GM21529 (cell line): ENCODE measurements at regions not wholly inside any gene's neighbourhood (a gene's known extent, or its start where the extent isn't known, plus 50 kb on each side); places are given as distances from the start of the nearest gene placed in this dataset.

ENCODE experiments used
- ATAC-seq: cut with Tn5 transposase; IDR thresholded peaks from one replicate; pipeline ENCODE4 v1.9.1; 2021; ENCODE audit not compliant: unreplicated experiment

DNA sequence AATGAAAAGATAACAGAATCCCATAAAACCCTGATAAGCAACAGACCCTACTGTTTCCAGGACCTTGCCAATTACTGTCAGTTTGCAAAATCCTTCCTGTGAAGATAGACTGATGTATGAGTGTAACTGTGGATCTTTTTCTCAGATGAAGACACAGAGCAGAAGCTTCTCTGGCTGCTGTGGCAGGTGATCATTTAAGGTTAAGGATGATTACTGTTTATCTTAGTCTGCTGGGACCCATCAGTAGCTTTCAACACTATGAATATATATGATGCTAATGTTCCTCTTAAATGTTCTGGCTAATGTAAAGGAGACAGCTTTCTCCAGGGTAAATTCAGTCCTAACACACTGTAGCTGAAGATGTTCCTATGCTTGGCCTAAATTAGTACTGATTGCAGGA lies 56.0 kb upstream of the CTTNBP2 start:
- no peak for ATAC-seq

DNA sequence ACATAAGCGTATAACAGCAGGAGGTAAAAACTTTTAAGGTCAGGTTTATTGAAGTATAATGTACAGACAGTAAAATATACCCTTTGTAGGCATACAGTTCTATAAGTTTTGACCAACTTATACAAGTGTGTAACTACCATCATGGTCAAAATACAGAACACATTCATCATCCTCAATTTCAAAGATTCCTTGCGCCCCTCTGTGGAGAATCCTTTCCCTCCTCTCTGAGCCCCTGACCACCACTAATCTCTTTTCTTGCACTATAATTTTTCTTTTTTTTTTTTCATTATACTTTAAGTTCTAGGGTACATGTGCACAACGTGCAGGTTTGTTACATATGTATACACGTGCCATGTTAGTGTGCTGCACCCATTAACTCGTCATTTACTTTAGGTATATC lies 58.1 kb upstream of the CTTNBP2 start:
- no peak for ATAC-seq

- ATAC-seq: no peak
Measured at GRCh38 chr7:117937049-117937752, 64.0 kb upstream of the CTTNBP2 start.

- ATAC-seq: no peak
Measured at GRCh38 chr7:117937753-117938483, 64.7 kb upstream of the CTTNBP2 start.

- ATAC-seq: no peak
Measured at GRCh38 chr7:117941138-117941810, 68.0 kb upstream of the CTTNBP2 start.

- no peak for ATAC-seq
Measured at GRCh38 chr7:117942780-117943179, 69.5 kb upstream of the CTTNBP2 start.

GRCh38 chr7:117944886-117945285 lies 71.6 kb upstream of the CTTNBP2 start:
- ATAC-seq: no peak

DNA sequence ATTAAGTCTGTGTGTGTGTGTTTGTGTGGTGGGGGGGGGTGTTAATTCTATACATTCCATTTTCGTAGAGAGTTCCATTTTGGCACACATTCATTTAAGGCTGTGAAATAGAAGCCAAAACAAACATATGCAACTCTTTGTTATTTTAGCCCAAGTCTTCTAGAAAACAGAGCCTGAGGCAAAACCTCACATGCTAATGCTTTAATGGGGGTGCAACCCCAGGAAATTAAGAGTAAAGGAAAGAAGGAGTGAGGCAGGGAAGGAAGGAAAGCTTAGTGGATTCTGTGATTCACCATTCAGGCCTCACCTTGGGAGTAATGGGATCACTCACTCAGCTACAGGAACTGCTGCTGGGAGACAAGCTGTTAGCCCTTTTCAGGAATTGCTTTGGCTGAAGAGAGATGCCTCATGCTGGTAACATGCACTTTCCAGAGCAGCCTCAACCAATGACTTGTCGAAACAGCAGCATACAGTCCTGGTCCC lies 73.0 kb upstream of the CTTNBP2 start:
- ATAC-seq: no peak

DNA sequence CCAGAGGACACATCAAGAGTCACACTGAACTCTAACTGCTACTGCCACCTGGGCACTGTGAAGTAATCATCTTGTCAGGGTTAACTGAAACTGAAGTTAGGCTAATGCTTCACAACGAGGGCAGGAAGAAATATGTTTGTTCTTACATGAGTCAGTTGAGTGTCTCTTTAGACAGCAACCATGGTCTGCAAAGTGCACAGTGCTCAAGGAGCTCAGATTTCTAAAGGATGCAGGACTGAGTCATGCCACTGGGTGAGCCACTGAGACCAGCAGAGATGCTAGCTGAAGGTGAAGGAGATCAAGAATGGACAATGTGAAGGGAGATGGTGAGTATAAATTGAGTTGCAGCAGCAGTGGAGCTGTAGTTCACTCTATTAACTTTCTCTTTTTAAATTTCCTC lies 76.0 kb upstream of the CTTNBP2 start:
- no peak for ATAC-seq

DNA sequence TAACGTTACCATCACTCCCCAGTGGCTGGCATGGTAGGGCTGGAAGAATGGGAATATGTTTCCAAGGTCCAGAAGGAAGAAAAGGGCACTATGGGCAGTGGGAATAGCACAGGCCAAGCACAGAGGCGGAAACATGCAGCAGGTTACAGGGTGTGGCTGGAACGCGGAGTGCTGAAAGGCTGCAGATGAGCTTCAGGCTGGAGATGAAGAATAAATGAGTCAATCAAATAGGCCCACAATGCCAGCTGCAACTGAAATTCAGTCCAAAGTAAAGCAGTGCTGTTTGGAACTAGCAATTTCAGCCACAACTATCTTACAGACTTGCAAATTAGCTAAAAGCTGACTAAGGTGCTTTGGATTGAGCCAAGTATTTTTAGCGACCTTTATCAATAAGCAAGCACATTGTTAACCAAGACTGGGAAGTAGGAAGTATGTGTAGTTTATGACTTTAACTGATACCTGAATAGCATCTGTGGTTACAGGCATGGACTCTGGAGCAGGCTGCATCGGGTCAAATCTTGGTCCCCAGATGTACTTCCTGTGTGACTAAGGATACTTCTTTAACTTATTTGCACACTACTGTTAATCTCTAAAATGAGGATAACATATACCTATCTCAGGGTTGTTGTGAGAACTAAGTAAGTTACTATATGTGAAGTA lies 77.5 kb upstream of the CTTNBP2 start:
- ATAC-seq: no peak

GRCh38 chr7:117951285-117951684 lies 78.0 kb upstream of the CTTNBP2 start:
- ATAC-seq: no peak

GRCh38 chr7:117951691-117952280 lies 78.5 kb upstream of the CTTNBP2 start:
- no peak for ATAC-seq

- no peak for ATAC-seq
Measured at GRCh38 chr7:117955046-117955445, 81.8 kb upstream of the CTTNBP2 start.

DNA sequence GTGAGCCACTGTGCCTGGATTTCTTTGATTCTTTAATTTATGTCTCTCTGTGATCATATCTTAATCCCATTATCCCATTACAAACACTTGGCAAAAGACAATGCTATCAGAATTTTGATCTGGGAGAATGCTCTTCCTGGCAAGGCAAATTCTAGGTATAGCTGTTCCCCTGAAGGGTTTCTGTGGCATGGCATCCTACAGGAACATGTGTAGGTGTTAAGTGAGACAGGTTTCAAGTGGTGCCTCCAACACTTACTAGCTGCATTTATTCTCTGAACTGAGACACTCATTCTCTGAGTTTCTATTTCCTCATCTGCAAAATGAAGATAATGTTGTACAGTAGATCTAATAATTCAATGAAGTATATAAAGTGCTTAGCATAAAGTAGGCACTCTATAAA lies 87.1 kb upstream of the CTTNBP2 start:
- no peak for ATAC-seq

DNA sequence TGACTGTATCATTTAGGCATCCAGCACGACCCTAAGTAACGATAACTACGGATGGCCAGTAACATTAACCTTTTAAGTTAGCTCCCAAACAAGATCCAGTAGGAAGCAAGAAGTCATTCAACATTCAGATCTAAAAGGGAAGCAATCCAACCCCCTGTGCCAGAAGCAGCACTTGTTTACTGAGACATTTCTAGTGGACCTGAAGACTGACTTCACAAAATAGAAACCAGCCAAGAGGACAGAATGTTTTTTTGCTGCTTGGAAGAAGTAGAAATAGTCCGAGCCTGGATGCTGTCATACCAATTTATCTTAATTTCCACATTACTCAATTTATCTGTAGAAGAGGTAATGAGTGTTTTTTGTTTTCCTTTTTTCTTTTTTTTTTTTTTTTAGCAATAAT lies 88.0 kb upstream of the CTTNBP2 start:
- ATAC-seq: no peak

- ATAC-seq: no peak
Measured at GRCh38 chr7:117962366-117962994, 89.2 kb upstream of the CTTNBP2 start.

- ATAC-seq: no peak
Measured at GRCh38 chr7:117963264-117964197, 90.3 kb upstream of the CTTNBP2 start.

DNA sequence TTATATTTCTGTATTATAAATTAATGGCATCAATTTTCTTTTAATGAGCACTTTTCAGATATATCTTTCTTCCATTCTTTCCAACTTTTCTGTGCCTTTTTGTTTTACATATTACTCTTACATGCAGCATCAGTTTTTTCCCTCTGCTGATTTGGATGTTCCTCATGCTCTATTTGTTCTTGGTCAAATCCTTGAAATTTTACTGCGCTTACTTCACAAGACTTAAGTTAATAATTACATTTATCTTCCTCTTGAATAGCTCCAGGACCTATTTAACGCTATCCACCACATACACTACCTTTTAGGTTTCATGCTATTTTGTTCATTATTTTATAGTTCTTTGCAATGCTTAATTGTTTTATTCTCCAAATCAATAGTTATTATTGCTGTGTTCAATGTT lies 97.6 kb upstream of the CTTNBP2 start:
- ATAC-seq: no peak

GRCh38 chr7:117971556-117972244 lies 98.5 kb upstream of the CTTNBP2 start:
- ATAC-seq: no peak
